ENCODE measurements at regions not wholly inside any gene's neighbourhood (a gene's known extent, or its start where the extent isn't known, plus 50 kb on each side); places are given as distances from the start of the nearest gene placed in this dataset.
"Not testable (repeated sequence)": the region's sequence is repeated elsewhere in the genome, so short reads cannot be mapped to it uniquely, and the experiment has no call there.

DNA sequence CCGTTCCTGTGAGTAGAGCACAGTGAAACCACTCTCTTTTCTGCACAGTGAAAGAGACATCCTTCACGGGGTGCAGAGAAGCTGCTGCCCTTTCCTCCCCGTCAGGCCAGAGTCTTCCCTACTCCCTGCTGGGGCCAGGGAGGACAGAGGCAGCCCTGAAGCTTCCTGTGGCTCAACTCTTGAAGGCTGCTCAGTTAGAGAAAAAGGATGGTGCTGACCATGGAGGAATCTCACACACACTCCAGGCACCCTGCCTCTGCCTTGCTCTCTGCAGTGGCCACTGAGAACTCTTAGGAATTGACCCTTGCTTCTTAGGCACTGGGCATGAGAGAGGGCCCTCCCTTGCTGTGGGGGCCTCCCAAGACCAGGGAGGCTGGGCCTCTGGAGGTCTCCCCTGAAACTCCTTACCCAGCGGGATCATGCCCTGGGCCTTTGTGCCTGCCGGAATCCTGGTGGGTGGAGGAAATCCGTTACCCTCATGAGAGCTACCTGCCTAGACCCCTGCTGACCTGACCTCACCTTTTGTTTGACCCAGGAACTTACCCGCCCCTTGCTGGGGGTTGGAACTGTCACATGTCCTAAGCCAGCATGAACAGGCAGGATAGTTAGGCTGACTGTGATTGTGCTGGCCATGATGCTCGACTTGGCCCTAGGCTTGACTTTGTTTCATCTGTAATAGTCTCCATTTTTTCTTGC, 65.0 kb upstream of the CD93 start:
- no peak for DNase-seq (ENCODE audit: low read depth)

GRCh38 chr20:23150304-23151007, 64.3 kb upstream of the CD93 start:
- no peak for DNase-seq (ENCODE audit: low read depth)

DNA sequence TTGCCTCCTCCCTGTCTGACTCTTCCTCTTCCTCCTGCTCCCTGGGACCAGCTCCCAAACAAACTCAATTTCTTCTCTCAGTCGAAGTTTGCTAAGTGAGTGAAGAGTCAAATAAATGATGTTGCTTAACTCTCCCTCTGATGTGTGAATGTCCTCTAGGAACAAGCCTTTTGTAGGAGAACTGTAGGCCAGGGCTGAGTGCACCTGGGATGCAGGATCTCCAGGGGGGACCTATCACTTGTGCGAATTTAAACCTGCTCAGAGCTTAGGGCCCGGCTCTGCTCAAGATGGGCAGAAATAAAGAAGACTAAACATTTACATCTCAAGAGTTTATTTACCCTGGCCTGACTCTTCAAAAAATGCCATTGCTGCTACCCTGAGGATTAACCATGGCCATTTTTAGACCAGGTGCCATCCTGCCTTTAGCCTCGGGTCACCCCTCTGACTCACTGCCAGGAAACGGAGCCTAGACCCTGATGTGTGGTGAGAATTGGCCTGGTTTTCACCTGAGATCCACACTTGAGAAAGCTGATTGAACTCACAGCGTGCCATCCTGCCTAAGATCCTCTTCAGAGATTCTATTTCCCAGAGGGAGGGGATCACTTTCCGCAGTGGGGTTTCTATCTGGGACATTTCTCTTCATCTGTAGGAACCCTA, 63.6 kb upstream of the CD93 start:
- DNase-seq (ENCODE audit: low read depth) = no peak

DNA sequence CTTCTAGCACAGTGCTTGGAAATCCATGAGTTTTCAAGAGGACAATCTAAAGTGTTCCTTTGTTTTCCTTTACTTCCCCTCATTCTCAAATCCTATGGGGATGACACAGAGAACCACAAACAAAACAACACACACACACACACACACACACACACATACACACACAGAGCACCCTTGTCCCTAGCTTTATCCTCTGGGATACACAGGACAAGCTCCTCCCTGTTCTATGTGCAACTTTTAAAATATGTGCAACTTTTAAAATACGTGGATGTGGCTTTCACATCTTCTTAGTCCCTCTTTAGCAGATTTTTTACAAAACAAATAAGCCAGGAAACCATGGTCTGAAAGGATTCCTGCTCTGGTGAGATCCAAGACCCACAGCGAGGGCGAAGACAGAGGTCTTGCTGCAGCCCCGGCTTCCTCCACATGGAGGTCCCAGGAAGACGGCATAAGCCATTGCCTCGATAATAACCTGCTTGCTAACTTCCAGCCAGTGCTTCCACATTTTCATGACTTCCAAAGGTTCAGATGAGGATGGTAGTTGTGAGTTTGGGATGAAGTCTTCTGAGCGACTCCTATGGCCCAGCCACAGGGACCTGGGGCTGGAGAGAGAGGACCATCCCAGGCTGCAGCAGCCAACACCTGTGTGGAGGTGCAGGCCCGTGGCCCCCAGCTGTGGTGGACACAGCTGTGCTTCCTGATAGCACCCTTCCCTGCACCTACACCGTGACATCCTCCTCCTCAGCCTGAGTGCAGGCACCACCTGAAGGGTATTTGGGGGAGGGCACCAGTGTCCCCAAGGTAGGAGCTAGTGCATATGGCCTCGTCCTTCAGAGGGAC, 62.8 kb upstream of the CD93 start:
- no peak for DNase-seq (ENCODE audit: low read depth)

- no peak for DNase-seq (ENCODE audit: low read depth)
These were observed 62.0 kb upstream of the CD93 start for GRCh38 chr20:23147964-23148730.

DNA sequence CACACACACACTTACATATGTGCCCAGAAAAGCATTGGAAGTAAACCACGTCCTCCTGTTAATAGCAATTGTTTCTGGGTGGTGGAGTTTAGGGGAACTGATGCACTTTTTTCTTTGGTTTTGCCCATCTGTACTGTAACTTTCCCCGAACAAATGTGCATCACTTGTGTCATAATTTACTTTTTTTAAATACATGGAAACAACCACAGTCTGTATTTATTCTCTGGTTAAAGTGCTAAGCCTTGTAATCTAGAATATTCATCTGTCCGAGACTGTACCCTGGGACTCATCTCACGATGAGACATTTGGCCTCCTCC, 61.5 kb upstream of the CD93 start:
- no peak for DNase-seq (ENCODE audit: low read depth)

- no peak for DNase-seq (ENCODE audit: low read depth)
These were observed 60.9 kb upstream of the CD93 start for GRCh38 chr20:23146857-23147637.

- DNase-seq (ENCODE audit: low read depth) = no peak
These were observed 60.1 kb upstream of the CD93 start for GRCh38 chr20:23146181-23146580.

DNA sequence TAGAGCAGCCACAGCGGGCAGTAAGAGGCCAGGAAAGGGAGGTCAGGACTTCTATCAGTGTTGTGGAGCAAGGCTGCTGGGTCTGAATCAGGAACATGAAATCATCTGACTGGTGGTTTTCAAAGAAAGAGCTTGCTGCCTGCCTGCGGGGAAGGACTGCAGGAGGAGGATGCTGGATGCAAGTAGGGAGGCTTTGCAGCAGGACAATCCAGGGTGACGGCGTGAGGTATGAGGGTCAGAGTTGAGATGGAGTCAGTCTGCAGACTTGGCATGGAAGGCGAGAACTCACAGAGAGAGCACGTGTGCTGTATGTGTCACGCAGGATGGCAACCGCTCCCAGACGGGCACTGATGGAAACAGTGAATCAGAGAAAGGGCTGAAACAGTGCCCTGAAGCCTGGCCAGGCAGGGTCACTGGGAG, 59.2 kb upstream of the CD93 start:
- peak; percentile 86 for DNase-seq (ENCODE audit: low read depth)

- DNase-seq (ENCODE audit: low read depth) = no peak
These were observed 58.7 kb upstream of the CD93 start for GRCh38 chr20:23144856-23145255.

GRCh38 chr20:23143986-23144690, 58.0 kb upstream of the CD93 start:
- no peak for DNase-seq (ENCODE audit: low read depth)

DNA sequence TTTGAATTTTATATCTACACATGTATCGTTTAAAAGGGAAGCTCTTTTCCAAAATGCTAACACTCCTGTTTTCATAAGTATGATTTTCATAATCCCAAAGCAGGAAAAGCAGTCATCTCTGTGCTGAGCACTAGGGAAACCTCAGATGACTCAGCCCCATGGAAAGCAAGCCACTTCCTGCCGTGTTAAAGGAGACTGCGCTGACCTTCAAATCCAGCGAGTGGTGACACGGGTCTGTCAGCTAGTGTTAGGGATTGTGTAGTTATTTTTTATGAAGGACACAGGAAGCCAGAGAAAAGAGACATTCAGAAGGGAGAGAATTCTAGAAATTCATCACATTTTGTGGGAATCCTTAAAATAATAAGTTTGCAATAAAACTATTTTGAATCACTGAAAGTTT, 57.0 kb upstream of the CD93 start:
- DNase-seq (ENCODE audit: low read depth) = no peak

DNA sequence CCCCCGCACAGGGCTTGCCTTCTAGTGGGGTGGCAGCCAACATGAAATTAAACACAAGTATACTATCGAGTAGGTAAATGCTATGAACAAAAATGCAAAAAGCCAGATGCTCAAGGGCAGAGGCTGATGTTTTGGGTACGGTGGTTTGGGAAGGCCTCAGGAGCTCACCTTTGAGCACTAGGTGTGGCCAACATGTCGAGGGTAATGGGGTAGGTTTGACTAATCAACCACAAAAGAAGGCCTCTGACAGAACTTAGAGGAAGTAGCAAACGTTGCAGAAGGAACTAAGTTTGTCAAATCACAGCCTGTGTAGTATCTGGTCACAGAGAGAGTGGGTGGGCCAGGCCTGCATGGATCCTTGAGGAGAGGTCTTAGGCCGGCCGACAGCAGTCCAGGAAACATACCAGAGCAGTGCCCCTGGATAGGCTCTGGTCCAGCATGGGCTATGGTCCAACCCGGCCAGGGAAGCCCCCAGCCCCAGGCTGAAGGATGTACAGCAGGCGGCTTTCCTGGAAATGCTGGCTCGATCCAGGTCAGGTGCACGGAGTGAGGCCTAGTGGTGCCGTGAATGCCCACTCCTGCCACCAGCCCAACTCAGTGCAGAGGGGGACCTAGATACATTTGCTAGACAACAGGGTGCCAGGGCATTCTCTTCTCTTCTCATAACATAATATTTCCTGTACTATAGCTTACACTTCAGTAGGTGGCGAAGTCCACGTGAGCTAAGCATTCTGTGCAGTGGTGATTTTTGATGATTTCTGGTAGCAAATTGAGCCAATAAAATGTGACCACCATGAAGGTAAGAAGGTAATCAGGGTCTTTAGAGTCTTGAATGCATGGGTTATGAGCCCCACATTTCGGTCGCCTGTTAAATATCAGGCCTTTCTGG, 56.3 kb upstream of the CD93 start:
- no peak for DNase-seq (ENCODE audit: low read depth)

DNA sequence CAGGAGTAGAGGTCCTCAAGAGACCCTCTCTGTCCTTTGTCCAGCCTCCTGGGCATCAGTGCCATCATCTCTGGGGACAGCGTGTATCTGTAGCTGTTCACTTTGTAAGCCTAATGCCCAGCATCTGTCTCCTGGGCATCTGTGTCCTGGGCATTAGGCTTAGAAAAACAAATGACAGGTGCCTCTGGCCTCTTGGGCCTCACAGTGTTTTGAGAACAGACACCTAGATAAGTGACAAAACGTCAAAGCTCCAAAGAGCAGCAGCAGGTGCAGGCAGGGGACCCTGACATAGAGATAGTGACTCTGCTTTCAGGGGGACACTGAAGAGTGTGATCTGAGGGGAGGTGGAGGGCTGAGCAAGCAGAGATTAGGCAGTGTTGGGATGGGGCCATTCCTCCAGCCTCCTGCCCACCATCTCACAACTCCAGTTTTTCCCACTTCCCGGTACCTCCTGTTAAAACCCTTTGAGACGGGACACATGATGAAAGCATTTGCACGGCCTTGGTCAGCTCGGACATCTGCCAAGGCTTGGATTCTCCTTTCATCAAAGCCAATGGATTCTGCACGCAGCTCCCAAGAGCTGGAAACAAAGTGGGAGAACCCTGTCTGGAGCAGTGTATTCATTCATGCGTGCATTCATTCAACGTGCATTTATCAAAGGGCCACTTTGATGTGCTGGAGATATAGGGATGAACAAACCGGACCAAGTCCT, 55.5 kb upstream of the CD93 start:
- no peak for DNase-seq (ENCODE audit: low read depth)

DNA sequence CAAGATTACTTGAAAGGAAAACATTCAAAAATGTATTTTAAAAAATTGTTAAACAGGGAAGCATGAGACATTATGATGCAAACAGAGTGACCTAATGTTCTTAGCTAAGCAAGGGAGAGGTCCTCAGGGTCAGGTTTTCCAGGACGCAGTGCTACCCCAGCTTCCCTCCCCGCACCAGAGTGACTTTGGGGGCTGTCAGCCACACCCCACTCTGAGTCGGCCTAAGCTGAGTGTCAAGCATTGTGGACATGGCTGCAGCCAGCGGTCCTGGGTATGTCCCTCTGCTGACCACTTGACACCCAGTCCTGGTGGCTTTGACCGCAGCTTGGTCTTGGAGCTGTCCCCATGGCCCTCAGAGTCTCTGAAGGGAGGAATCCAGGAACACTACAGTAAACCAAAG, 54.9 kb upstream of the CD93 start:
- no peak for DNase-seq (ENCODE audit: low read depth)

GRCh38 chr20:23139984-23140383, 53.9 kb upstream of the CD93 start:
- not testable (repeated sequence) for DNase-seq (ENCODE audit: low read depth)

GRCh38 chr20:23139524-23139923, 53.4 kb upstream of the CD93 start:
- no peak for DNase-seq (ENCODE audit: low read depth)

DNA sequence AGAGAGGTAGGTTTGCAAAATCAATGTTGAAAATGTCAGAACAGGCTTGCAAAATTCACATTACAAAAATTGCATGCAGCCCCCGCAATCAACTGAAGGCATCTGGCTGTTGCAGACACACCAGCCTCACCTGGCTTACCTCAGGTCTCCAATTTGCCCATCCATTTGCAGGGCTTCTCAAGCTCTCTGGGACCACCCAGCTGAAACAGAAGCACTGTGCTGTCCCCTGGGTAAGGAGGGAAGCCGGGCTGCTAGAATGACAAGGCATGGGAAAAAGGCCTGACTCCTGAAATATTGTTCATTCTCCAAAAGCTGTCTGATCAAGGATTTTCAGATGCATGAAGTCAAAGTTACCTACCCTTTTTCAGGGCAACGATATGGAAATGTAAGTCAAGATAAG, 52.6 kb upstream of the CD93 start:
- no peak for DNase-seq (ENCODE audit: low read depth)

- DNase-seq (ENCODE audit: low read depth) = no peak
These were observed 52.1 kb upstream of the CD93 start for GRCh38 chr20:23138226-23138625.

Data from fibroblast of the conjunctiva (primary cell).